GM19468 (cell line): ENCODE measurements at regions not wholly inside any gene's neighbourhood (a gene's known extent, or its start where the extent isn't known, plus 50 kb on each side); places are given as distances from the start of the nearest gene placed in this dataset.

Experiments
- ATAC-seq: cut with Tn5 transposase; IDR thresholded peaks from one replicate; pipeline ENCODE4 v1.9.1; 2021; ENCODE audit warnings: mild to moderate bottlenecking, moderate library complexity, moderate number of reproducible peaks; ENCODE audit not compliant: unreplicated experiment; ENCODE audit errors: extremely low read depth

DNA sequence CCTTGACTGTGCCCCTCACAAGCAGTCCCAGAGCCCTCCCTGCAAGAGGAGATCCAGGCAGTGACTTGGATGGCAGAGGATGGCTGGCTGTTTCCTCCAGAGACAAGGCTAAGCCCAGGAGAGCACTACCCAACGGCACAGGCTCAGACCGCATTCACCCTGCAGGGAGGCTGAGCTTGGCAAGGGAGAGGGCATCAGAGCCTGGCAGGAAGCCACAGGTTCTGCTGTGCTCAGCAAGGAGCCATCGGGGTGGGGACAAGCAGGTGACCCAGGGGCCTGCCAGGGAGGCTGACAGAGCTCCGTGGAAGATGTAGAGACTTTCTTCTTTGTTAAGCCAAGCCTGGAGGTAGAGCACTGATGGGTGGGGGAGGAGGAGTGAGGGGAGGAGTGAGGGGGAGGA is 159.2 kb upstream of the CST7 start:
- no peak for ATAC-seq

DNA sequence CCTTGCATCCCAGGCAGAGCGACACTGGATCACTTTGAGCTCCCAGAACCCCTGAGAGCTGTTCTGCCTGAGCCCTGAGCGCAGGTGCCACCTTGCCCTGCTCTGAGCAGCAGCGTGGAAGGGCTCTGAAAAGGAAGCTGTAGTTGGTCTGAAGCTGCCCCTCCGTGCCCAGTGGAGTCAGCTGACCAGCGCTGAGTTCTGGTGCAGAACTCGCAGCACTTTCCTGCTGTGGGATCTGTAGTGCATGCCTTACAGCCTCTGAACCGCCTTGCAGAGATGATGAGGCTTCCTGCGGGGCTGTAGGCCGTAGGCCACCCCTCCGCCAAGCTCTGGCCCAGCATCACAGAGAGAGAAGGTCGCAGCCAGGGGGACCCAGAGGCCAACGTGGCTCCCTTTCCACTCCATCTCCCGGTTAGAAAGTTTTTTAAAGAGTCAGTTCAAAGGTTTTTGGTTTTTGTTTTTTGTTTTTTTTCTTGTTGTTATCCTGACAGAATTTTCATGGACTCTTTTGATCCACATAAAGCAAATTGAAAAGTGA is 158.3 kb upstream of the CST7 start:
- no peak for ATAC-seq

DNA sequence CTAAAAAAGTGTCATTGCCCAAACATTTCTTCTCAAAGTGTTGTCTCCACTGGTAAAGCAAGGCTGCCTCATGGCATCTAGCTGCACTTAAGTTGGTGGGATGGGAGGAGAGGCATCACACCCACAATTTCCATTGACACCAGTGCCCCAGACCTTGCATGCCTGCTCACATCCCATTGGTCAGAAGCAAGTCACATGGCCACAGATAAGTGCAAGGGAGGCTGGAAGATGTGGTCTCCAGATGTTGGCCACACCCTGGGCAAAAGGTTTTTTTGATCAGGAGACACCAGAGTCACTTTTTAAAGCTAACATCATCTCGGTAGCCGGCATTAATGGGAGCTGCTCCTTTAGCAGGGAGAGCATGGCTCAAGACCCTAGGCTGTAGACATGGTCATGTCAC is 157.1 kb upstream of the CST7 start:
- no peak for ATAC-seq

DNA sequence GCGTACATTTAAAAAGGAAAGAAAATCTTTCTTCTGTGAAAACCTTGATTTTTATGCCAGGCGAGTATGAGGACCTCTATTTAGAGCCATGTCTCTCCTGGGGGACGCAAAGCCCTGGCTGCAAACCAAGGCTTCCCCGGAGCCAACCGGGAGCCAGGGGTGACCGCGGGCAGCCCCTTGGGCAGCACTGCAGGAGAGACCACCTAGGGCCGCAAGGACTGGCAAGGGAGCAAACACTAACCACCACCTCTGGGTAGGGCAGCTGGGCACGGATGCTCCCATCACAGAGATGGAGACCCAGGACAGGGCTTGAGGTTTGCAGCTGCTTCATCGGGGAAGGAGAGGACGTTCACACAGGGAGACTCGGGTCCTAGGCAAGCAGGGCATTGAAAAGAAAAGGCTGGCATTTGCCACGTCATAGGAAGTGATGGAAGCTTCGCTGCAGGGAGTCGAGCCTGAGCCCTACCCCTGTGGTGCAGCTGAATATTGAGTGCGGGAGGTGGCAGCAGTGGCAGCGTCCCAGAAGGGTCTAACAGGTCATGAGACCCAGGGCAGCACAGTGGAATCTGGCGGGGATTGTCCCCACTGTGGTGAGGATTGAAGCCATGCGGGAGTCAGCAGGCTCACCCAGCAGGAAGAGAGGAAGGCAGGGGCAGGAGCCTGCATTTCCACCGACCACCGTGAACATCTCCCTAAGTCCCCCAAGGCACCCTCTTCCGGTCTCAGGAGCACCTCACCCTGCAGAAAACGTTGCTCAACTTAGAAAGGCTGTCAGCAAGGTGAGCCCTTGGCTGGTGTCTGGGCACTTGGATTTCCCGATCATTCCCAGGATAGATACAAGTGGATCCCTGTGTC is 156.2 kb upstream of the CST7 start:
- ATAC-seq: no peak

DNA sequence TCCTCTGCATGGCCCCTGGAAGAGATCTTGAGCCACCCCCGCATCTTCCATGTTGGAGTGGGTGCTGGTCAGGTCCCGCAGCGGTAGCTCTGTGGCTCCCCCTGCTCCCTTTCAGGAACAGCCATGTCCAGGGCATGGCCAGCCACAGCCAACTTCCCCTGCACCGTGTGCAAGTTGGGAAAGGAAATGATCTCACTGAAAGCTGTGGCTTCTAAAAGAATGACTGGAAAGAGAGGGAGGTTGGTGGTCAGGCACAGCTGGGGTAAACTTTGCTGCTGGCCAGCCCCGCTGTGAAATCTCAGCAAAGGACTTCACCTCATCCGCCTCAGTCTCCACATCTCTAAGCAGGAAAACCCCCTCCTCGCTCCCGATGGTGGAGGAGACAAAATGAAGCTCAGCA is 153.6 kb upstream of the CST7 start:
- no peak for ATAC-seq

DNA sequence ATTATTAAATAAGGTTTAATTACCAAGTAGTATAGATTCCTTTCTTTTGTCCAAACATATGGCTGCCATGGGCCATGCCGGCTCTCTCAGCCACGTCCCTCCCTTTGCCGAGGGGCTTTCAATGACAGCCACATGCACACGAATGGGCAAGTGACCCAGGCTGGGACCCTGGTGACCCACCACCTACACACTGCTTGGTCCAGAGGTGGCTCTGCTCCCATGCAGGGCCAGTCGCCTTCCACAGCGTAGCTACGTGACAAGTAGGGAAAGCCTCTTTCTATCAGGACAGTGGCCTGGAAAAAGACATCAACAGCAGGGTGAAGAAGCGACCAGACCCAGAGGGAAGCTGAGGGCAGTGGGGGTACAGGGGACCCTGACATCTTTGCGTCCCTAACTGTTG is 152.8 kb upstream of the CST7 start:
- no peak for ATAC-seq

DNA sequence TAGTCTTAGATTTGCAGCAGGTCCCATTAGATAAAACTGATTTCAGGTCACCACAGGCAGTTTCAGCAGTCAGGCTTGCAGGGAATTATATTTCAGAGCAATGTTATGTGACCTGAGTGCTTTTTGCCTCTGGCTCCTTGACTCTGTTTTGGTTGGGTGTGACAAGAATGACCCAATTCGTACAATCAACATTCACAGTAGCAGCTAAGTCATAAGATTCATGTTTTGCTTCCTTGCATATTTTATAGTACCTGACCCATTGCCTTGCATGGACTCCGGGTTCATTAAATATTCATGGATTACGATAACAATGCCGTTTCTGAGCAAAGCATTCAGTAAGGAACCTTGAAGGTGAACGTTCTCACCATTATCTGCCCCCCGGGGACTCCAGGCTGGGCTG is 152.0 kb upstream of the CST7 start:
- no peak for ATAC-seq

DNA sequence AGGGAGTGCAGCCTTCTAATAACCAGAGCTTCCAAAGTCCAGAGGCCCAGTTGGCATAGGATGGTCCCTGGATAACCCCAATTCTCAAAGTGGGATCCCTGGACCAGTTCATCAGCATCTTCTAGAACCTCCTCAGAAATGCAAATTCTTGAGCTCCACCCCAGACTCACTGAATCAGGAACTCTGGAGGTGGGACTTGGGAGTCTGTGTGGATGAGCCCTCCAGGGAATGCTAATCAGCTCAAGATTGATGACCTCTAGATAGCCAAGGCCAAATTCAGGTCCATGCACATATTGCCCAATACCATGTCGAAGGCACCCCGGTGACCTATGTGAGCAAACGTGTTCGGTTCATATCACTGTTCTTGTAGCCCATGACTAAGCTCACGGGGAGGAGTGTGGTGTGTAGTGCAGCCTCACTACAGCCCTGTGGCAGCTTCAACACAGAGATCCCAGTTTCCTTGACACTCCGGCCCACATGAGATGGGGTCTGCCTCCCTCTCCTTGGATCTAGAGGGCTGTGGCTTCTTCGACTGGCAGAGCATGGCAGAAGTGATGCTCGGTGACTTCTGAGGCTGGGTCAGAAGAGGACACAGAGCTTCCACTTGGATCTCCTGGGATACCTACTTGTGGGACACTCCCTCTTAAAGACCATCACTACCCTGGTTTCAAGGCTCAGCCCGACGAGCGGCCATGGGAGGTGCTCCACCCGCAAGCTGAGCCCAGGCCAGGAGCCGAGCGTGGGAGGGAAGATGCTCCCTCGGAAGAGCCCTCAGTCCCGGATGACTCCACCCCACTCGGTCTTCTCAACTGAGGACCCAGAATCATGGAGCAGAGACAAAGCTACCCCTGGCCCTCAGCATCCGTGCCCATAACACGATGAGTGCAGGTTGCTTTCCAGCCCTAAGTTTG is 151.1 kb upstream of the CST7 start:
- ATAC-seq: no peak

DNA sequence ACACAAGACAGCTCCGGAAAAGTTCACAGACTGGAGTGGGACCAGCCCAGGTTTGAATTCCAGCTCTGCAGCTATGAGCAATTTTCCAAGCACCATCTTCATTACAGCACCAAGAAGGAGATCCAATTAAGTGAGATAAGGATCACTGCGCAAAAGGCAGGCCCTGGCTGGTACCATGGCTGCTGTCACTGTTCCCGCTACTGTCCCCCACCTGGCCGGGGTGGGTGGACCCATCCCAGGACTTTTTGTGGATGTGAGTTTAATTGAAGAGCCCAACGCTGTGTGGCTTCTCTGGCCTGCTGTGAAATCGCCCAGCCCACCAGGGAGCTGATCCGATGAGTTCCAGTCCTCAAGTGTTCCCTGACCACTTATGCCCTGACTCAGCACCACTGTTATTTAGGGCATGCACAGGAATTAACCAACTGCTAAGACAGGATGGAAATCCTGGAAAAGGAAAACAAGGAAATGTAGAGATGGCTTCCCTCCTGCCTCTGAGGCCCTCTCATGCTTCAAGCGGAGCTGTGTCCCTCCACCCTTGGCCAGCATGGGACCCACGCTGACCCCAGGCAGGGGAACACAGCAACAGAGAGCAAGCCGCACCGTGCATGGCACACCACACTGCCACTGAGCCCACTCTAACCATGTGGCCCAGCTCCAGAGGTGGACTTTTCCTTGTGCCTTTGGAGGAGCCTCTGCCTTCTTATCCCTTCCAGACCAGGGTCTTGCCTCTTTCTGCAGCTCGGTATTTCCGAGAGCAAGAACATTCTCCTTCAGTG is 150.0 kb upstream of the CST7 start:
- no peak for ATAC-seq

DNA sequence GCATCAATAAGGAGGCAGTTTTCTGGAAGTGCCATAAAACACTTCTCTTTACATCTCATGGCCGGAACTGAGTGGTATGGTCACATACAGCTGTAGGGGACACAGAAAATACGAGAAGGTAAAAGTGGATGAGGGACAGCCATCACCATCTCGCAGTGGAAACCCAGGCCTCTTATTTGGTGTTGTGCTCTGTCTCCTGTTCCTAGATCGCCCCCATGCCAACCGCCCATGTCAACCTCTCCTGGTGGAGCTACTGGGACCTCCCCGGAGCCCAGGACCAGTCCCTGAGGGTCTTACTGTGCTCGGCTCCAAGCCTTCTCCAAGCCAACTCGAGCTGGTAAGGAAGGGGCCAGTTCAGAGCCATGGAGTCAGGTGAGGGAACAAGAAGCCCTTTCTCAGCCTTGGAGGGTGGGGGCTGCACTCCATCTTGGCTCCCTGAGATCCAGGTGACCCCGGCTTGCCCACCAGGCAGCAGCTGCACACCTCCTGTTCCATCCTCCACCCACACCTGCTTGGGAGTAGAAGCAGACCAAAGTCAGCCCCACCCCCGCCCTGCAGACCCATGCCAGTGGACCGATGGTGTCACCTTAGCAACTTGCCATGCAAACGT is 149.0 kb upstream of the CST7 start:
- ATAC-seq: no peak

DNA sequence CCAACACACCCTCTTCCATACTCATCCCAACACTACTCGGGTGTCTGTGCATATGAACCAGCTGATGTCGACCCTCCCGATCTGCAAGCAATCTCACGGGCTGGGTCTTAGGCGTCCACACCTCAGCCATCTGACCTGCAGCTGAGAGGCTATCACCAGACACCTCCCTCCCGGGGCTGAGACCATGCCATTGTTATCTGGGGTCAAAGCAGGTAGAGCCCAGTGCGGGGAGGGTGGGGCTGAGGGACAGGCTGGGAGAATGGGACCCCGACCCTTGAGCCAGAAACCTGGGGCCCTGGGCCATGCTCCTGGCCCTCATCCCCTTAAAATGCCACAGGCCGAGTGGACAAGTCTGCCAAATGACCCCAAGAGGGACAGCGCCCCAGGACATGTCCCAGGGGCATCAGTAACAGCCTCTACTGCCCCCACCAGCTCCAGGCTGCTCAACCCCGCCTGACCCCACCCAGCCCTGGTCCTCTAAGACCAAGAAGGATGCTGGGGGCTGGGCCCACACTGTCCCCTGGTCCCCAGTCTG is 146.7 kb upstream of the CST7 start:
- no peak for ATAC-seq

DNA sequence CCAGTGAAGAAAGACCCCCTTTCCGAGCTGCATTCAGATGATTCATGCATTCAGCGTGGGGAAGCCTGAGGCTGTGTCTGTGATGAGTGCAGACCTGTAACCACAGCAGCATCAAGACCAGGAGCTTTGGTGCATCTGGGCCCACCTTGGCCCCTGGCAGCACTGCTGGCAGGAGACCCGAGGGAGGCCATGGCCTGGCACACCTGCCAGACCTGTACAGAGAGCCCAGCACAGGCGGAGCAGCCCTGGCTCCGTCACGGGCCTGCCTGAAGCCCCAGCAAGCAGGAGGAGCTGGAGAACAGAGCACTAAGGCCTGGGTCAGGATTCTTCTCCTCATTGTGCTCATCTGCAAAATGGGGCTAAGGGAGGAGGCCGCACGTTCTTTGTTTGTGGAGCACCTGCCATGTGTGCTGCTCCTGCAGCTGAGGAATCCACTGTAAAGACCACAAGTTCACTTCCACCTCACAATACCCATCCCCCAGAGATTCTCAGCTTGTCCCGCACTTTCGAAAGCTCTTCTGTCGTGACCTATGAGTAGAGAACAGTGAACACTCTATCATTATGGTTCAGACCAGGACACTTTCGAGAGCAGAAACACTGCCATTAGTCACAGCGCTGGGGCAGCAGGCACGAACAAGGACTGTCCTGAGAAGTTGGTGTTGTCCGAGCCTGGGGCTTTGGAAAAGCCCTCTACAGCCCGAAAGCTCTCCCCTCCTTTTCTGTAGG is 144.4 kb upstream of the CST7 start:
- ATAC-seq: no peak

DNA sequence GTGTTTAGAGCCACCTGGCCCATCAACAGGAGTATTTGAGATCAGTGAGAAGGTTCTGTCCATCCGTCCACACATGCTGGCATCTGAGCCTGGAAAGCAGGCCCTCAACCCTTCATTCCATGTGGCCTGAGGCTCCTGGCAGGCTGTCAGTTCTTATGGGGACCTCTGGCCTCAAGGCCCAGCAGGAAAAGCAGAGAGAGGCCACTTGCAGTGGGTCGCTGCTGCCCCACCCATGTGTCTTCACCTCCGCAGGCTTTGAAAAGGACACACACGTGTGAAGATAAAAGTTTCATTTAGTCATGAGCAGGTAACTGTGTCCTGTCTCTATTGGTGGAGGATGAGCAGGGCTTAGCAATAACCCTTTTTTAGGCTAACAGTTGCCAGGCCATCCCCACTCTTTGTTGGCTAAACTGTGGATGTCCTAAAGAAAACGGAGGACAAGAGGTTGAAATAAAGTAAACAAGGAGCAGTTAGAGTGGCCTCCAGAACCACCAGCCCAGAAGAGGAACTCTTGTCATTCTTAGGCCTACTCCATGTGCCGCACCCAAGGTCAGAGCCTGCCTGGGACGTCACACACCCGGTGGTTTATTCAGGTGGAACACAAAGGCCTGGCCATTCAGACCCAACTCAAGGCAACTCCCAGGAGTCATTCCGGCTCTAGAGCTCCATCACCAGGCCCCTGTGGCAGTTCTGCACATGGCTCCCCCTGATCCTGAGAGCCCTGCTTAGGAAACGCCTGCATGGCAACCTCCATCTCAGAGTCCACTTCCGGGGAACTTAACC is 143.4 kb upstream of the CST7 start:
- no peak for ATAC-seq

DNA sequence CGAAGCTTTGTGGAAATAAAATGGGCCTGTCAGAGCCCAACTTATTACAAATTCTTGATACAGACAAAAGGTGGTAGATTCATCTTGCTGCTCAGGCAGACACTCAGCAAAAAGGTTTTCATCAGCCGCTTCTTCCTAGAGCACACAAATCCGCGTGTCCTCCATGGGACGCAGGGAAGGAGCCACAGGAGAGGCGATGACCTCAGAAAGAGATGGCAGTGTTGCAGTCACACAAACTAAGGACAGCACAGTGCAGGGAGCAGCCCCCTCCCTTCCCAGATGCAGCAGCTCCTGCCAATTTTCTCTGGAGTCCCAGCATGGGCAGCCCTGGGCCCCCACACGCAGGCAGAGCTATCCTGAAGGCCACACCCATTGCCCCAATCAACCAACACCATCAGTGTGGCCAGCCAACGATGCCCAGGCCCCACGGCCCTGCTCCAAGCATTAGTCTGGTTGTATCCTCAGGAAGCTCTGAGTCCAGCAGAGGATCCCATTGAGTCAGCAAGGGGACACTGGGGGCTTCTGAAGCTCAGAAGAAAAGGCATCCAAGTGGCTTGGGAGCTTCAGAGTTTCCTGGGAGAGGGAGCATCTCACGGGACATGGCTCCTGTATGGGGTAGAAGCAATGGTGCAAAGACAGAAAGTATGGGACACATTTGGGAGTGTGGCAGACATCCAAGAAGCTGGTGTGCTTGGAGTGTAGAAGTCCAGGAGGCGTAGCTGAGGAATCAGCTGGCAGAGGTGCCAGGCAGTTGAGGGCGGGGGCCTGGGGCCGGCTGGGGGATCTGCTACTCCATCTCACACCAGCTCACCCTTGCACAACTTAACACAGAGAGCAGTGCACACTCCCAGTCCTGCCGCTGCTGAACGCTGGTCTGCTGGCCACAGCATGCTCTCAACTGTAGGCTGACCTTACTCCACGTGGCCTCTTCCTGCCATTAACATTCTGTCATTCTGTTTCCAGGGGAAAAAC is 142.1 kb upstream of the CST7 start:
- no peak for ATAC-seq

DNA sequence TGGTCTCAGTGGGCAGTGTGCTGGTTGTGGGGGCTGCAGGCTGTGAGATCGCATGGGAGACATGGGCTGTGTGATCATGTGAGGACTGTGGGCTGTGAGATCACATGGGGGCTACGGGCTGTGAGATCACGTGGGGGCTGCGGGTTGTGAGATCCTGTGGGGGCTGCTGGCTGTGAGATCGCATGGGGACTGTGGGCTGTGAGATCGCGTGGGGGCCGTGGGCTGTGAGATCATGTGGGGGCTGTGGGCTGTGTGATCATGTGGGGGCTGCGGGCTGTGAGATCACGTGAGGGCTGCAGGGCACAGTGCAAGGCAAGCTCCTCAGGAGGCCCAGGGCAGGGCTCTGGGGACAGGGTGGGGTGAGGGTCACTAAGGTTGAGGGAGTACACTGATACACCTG is 140.5 kb upstream of the CST7 start:
- ATAC-seq: no peak

DNA sequence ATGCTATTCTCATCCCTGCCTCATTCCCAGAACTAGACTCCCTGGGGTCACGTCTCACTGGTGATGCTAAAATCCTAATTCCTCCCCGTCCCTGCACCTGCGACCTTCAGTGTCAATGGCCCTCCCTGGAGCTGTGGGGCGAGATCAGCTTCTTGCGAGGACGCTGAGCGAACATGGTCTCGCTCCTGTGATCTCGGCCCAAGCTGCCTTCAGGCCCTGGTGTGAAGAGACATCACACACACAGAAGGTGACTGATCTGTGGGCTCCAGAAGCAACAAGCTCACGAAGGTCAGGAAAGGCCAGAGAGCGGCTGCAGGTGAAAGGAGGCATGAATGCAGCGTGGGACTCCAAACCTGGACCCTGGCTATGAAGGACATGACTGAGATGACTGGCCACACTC is 139.5 kb upstream of the CST7 start:
- no peak for ATAC-seq
